SK-N-SH treated with all-trans-retinoic acid at 6 μM for 48 hours (cell line): ENCODE measurements at regions not wholly inside any gene's neighbourhood (a gene's known extent, or its start where the extent isn't known, plus 50 kb on each side); places are given as distances from the start of the nearest gene placed in this dataset.
A peak's percentile ranks its signal among the peaks of the same experiment; 100 is the strongest.

Experiments
- ATAC-seq: fragments of 200-7000 bp; cut with Tn5 transposase; 3 replicates; pipeline ENCODE4 v1.9.1; 2020; ENCODE audit warnings: mild to moderate bottlenecking, moderate library complexity
- ARNTL ChIP-seq: fragments of 450-650 bp; formaldehyde crosslinking; IDR thresholded peaks from 2 replicates; pipeline ENCODE4 v1.5.0; 2020; ENCODE audit warnings: low read depth, mild to moderate bottlenecking, moderate library complexity, borderline replicate concordance
- BACH2 ChIP-seq: fragments of 250-450 bp; sonication (Bioruptor Pico); IDR thresholded peaks from 2 replicates; pipeline ENCODE4 v1.9.0; 2021; ENCODE audit warnings: mild to moderate bottlenecking, borderline replicate concordance
- CSDC2 ChIP-seq: fragments of 250-450 bp; sonication (Bioruptor Pico); IDR thresholded peaks from 2 replicates; pipeline ENCODE4 v1.5.0; 2020; ENCODE audit warnings: mild to moderate bottlenecking, moderate library complexity
- CSRNP3 ChIP-seq: fragments of 250-450 bp; sonication (Bioruptor Pico); IDR thresholded peaks from 2 replicates; pipeline ENCODE4 v1.5.1; 2021; ENCODE audit warnings: mild to moderate bottlenecking, moderate library complexity
- ESRRG ChIP-seq: fragments of 250-450 bp; sonication (Bioruptor Pico); IDR thresholded peaks from 2 replicates; pipeline ENCODE4 v1.6.1; 2021; ENCODE audit warnings: mild to moderate bottlenecking
- GLIS3 ChIP-seq: fragments of 250-450 bp; sonication (Bioruptor Pico); IDR thresholded peaks from 2 replicates; pipeline ENCODE4 v1.5.0; 2020; ENCODE audit warnings: mild to moderate bottlenecking, moderate library complexity
- ISL1 ChIP-seq: fragments of 250-450 bp; sonication (Bioruptor Pico); IDR thresholded peaks from 2 replicates; pipeline ENCODE4 v2.1.2; 2022; ENCODE audit warnings: mild to moderate bottlenecking, moderate library complexity
- OSR1 ChIP-seq: fragments of 250-450 bp; sonication (Bioruptor Pico); IDR thresholded peaks from 2 replicates; pipeline ENCODE4 v1.8.0; 2022; ENCODE audit warnings: moderate library complexity, mild to moderate bottlenecking, inconsistent platforms
- PATZ1 ChIP-seq: fragments of 250-450 bp; sonication (Bioruptor Pico); IDR thresholded peaks from 2 replicates; pipeline ENCODE4 v1.8.0; 2020; ENCODE audit warnings: mild to moderate bottlenecking, moderate library complexity, borderline replicate concordance
- POU6F1 ChIP-seq: fragments of 250-450 bp; sonication (Bioruptor Pico); IDR thresholded peaks from 2 replicates; pipeline ENCODE4 v1.8.0; 2021; ENCODE audit warnings: low read depth, mild to moderate bottlenecking, moderate library complexity, borderline replicate concordance
- PPARA ChIP-seq: fragments of 250-450 bp; sonication (Bioruptor Pico); IDR thresholded peaks from 2 replicates; pipeline ENCODE4 v1.5.0; 2020; ENCODE audit warnings: mild to moderate bottlenecking, borderline replicate concordance
- RARB ChIP-seq: fragments of 250-450 bp; sonication (Bioruptor Pico); IDR thresholded peaks from 2 replicates; pipeline ENCODE4 v1.8.0; 2021; ENCODE audit warnings: mild to moderate bottlenecking, moderate library complexity
- SNAI2 ChIP-seq: fragments of 250-450 bp; sonication (Bioruptor Pico); IDR thresholded peaks from 2 replicates; pipeline ENCODE4 v1.5.0; 2020; ENCODE audit warnings: mild to moderate bottlenecking, moderate library complexity
- TCF4 ChIP-seq: fragments of 250-450 bp; sonication (Bioruptor Pico); IDR thresholded peaks from 2 replicates; pipeline ENCODE4 v1.8.0; 2021; ENCODE audit warnings: mild to moderate bottlenecking, moderate library complexity, borderline replicate concordance
- TOX ChIP-seq: fragments of 250-450 bp; sonication (Bioruptor Pico); IDR thresholded peaks from 2 replicates; pipeline ENCODE4 v1.8.0; 2021; ENCODE audit warnings: mild to moderate bottlenecking, moderate library complexity, borderline replicate concordance
- ZC3H10 ChIP-seq: fragments of 250-450 bp; sonication (Bioruptor Pico); IDR thresholded peaks from 2 replicates; pipeline ENCODE4 v1.5.1; 2021; ENCODE audit warnings: mild to moderate bottlenecking, moderate library complexity
- ZFP3 ChIP-seq: fragments of 250-450 bp; sonication (Bioruptor Pico); IDR thresholded peaks from 2 replicates; pipeline ENCODE4 v1.5.0; 2020; ENCODE audit warnings: mild to moderate bottlenecking, moderate library complexity
- ZNF565 ChIP-seq: fragments of 450-650 bp; formaldehyde crosslinking; conservative IDR thresholded peaks from 2 replicates; pipeline ENCODE4 v1.5.0; 2020; ENCODE audit warnings: low read depth, mild to moderate bottlenecking, moderate library complexity
- ZNF70 ChIP-seq: fragments of 450-650 bp; formaldehyde crosslinking; IDR thresholded peaks from 2 replicates; pipeline ENCODE4 v1.5.0; 2020; ENCODE audit warnings: mild to moderate bottlenecking, moderate library complexity
- ZNF8 ChIP-seq: fragments of 450-650 bp; formaldehyde crosslinking; IDR thresholded peaks from 2 replicates; pipeline ENCODE4 v1.5.0; 2020; ENCODE audit warnings: mild to moderate bottlenecking, moderate library complexity

- TF ChIP-seq ZFP3: no peak
- no peak for TF ChIP-seq GLIS3
- TF ChIP-seq, all 23 proteins: peak for 0
These were observed 69.3 kb downstream of the KCNE4 start (continued) for GRCh38 chr2:223121283-223121682.

GRCh38 chr2:223122781-223123180, 70.8 kb downstream of the KCNE4 start:
- TF ChIP-seq ZNF8 (CRISPR knock-in tag): no peak
- no peak for TF ChIP-seq PPARA (CRISPR knock-in tag)
- TF ChIP-seq ZNF565 (CRISPR knock-in tag): no peak
- no peak for TF ChIP-seq TCF4 (CRISPR knock-in tag)
- TF ChIP-seq ARNTL (CRISPR knock-in tag): no peak
- TF ChIP-seq ZC3H10: no peak
- TF ChIP-seq GLIS3: no peak
- no peak for TF ChIP-seq ZNF70 (CRISPR knock-in tag)
- TF ChIP-seq OSR1: no peak
- TF ChIP-seq CSRNP3 (CRISPR knock-in tag): no peak
- no peak for TF ChIP-seq POU6F1 (CRISPR knock-in tag)
- TF ChIP-seq ISL1 (CRISPR knock-in tag): no peak
- no peak for TF ChIP-seq BACH2
- TF ChIP-seq CSDC2 (CRISPR knock-in tag): no peak
- no peak for TF ChIP-seq PATZ1
- TF ChIP-seq RARB: no peak

GRCh38 chr2:223123855-223124610, 72.0 kb downstream of the KCNE4 start:
- TF ChIP-seq ESRRG (CRISPR knock-in tag) (no peak), CSDC2 (CRISPR knock-in tag) (no peak), ARNTL (CRISPR knock-in tag) (no peak), TCF4 (CRISPR knock-in tag) (no peak), BACH2 (no peak)
- ATAC-seq: peak; percentile 60

More at GRCh38 chr2:223122781-223123180, 70.8 kb downstream of the KCNE4 start:
- no peak for ATAC-seq

- TF ChIP-seq TOX (CRISPR knock-in tag): no peak
- no peak for TF ChIP-seq ZC3H10
- no peak for TF ChIP-seq OSR1
- no peak for TF ChIP-seq PATZ1
- no peak for TF ChIP-seq SNAI2 (CRISPR knock-in tag)
- TF ChIP-seq ISL1 (CRISPR knock-in tag): no peak
- no peak for TF ChIP-seq ARNTL (CRISPR knock-in tag)
- no peak for TF ChIP-seq ESRRG (CRISPR knock-in tag)
- TF ChIP-seq TCF4 (CRISPR knock-in tag): no peak
- TF ChIP-seq ZNF8 (CRISPR knock-in tag): no peak
- no peak for TF ChIP-seq RARB
- TF ChIP-seq PPARA (CRISPR knock-in tag): no peak
- no peak for TF ChIP-seq BACH2
- TF ChIP-seq CSDC2 (CRISPR knock-in tag): no peak
- no peak for TF ChIP-seq ZFP3
- no peak for TF ChIP-seq ZNF70 (CRISPR knock-in tag)
- ATAC-seq: no peak
These were observed 89.6 kb downstream of the KCNE4 start for GRCh38 chr2:223141606-223142005.
